ENCODE measurements at regions not wholly inside any gene's neighbourhood (a gene's known extent, or its start where the extent isn't known, plus 50 kb on each side); places are given as distances from the start of the nearest gene placed in this dataset.

DNA sequence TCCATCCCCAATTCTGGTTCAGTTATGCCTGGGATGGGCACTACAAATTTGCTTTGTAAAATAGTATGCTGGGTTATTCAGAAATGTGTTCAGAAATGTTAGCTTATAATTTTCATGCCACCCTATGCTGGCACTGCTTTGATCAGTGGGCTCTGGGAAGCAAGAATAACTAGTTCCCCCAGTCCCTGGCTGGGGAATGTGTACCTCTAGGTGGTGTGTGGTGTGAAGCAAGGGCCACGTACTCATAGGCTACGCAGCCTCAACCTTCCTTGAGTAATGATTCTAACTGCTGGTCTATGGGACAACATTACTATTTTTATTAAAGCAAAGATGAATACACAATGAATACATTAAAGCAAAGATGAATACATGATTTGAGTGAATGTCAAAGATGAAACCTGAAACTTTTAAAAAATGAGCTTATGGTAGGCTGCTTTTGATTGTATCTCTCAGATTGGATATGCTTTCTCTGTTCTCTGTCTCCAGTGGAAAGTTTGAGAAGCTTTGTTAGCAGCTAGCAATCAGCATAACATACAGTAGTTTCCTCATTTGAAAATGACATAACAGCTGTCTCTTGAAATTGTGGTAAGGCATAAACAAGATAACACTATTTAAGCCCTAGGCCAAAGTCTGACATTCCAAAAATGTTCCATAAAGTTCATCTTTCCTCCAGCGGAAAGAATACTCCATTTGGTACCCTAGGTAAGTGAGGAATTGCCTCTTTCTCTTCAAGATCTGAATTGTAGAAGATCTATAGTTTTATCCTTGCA lies 174.7 kb upstream of the NFIB start:
- H3K27me3 ChIP-seq (ENCODE audit: insufficient read depth in 3 of 3, low read length in 2 of 3), result peaks cover 0 to 4% (median 0%) of the 10 kb centered on the region in 3 donors
- no peak for ATAC-seq
- H3K27ac ChIP-seq, result no peak overlapping the region
- H3K4me3 ChIP-seq, result no peak overlapping the region
- H3K4me1 ChIP-seq, result no peaks in the 10 kb centered on the region
- WGBS, 3 donors, result 83 to 87% (median 84%) methylated on average over 3 of the region's 3 CpGs
- no peak for DNase-seq
- H3K36me3 ChIP-seq (ENCODE audit: insufficient read depth in 1 of 2, low read depth in 1 of 2), result no peaks in the 10 kb centered on the region
- no peak for TF ChIP-seq CTCF (IDR thresholded peaks at IDR 0.05)
- intact Hi-C loops (cut with DNase I), result no loop called here
- H3K9me3 ChIP-seq, result no peaks in the 10 kb centered on the region

DNA sequence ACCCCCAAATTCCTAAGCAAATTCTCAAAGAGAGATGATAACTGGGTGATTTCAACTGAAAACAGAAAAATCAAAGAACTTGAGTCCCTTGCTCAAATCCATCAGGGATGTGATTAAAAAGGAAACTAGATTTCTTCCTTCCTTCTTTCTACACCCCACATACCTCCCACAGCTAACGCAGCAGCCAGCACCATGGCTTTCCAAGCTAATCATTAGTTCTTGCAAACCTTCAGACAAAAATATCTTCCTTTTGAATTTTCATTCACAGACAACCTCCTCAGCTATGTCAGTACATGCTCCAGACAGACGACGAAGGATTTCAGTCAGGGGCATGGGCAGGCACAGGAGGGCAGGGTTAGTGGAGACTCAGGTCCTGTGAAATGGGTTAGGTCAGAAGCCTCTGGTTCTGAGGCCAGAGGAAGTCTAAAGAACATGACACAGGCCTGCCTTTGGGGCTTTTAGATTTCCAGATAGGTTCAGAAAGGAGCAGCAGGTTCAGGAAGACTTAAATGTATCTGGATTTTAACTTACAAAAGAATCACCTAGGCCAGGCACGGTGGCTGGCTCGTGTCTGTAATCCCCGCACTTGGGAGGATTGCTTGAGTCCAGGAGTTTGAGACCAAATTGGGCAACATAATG lies 173.7 kb upstream of the NFIB start:
- DNase-seq (no peak), ATAC-seq (no peak)
- intact Hi-C loops (cut with DNase I), result no loop called here
- TF ChIP-seq CTCF (IDR thresholded peaks at IDR 0.05), result no peak
- Histone ChIP-seq H3K27me3 (ENCODE audit: insufficient read depth in 3 of 3, low read length in 2 of 3) (peaks cover 0 to 4% (median 0%) of the 10 kb centered on the region in 3 donors), H3K27ac (no peak overlapping the region), H3K36me3 (ENCODE audit: insufficient read depth in 1 of 2, low read depth in 1 of 2) (no peaks in the 10 kb centered on the region), H3K9me3 (no peaks in the 10 kb centered on the region), H3K4me1 (no peaks in the 10 kb centered on the region), H3K4me3 (no peak overlapping the region)
- WGBS, 3 donors, result 90 to 93% (median 93%) methylated on average over 6 of the region's 6 CpGs

GRCh38 chr9:14485366-14485765 lies 171.4 kb upstream of the NFIB start:
- no peak for TF ChIP-seq CTCF (IDR thresholded peaks at IDR 0.05)
- WGBS, 3 donors, result 87 to 92% (median 89%) methylated on average over 5 of the region's 5 CpGs
- Histone ChIP-seq H3K27ac (no peak overlapping the region), H3K9me3 (no peaks in the 10 kb centered on the region), H3K4me3 (no peak overlapping the region), H3K36me3 (ENCODE audit: insufficient read depth in 1 of 2, low read depth in 1 of 2) (no peaks in the 10 kb centered on the region), H3K27me3 (ENCODE audit: insufficient read depth in 3 of 3, low read length in 2 of 3) (peaks cover 0 to 4% (median 0%) of the 10 kb centered on the region in 3 donors), H3K4me1 (no peaks in the 10 kb centered on the region)
- DNase-seq (no peak), ATAC-seq (no peak)
- intact Hi-C loops (cut with DNase I), result no loop called here

DNA sequence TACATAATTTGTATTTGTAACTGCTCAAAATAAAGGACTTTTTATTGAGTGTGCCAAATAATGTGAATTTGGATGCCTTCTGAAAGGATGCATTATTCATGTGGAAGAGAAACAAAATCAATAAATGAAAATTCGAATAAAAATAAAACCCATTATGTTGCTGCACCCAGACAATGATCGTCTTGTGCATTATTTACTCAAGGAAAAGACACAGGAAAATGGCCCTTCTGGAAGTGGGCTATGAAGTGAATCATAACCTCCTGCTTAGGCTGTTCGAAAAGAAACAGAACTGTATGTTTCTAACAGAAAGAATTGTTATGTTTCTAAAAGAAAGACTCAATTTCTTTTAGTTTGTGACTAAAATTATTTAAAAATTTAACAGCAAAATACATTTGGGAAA lies 168.9 kb upstream of the NFIB start:
- WGBS, 3 donors, result 75 to 82% (median 80%) methylated on average over 3 of the region's 3 CpGs
- Histone ChIP-seq H3K36me3 (ENCODE audit: insufficient read depth in 1 of 2, low read depth in 1 of 2) (no peaks in the 10 kb centered on the region), H3K27ac (no peak overlapping the region), H3K4me3 (no peak overlapping the region), H3K4me1 (no peaks in the 10 kb centered on the region), H3K9me3 (no peaks in the 10 kb centered on the region), H3K27me3 (ENCODE audit: insufficient read depth in 3 of 3, low read length in 2 of 3) (peaks cover 0 to 4% (median 0%) of the 10 kb centered on the region in 3 donors)
- no peak for TF ChIP-seq CTCF (IDR thresholded peaks at IDR 0.05)
- no peak for ATAC-seq
- intact Hi-C loops (cut with DNase I), result no loop called here
- DNase-seq, result no peak

Measured in psoas muscle (tissue), 7 donors.